Neural cell (in vitro differentiated cells): ENCODE measurements at regions not wholly inside any gene's neighbourhood (a gene's known extent, or its start where the extent isn't known, plus 50 kb on each side); places are given as distances from the start of the nearest gene placed in this dataset.

ENCODE experiments used
- EP300 ChIP-seq: fragments of 450-650 bp; conservative IDR thresholded peaks from 2 replicates; pipeline ENCODE4 v1.6.1; 2014; ENCODE audit warnings: antibody characterized with exemption, mild to moderate bottlenecking, moderate library complexity; ENCODE audit not compliant: poor library complexity, severe bottlenecking
- EZH2 ChIP-seq: fragments of 200-600, 300-800 bp; shearing (Covaris generic), sonication (generic); IDR thresholded peaks from 2 replicates; pipeline ENCODE4 v1.6.1; 2014; ENCODE audit warnings: antibody characterized with exemption, low read length, borderline replicate concordance, mild to moderate bottlenecking; ENCODE audit not compliant: insufficient read depth, poor library complexity, severe bottlenecking
- POLR2AphosphoS5 ChIP-seq: IDR thresholded peaks from 2 replicates; pipeline ENCODE4 v1.6.1; 2012
- RAD21 ChIP-seq: fragments of 450-650 bp; conservative IDR thresholded peaks from 2 replicates; pipeline ENCODE4 v1.6.1; 2014; ENCODE audit warnings: antibody characterized with exemption, mild to moderate bottlenecking, moderate library complexity
- TAF1 ChIP-seq: IDR thresholded peaks from 2 replicates; pipeline ENCODE4 v1.6.1; 2012; ENCODE audit warnings: low read depth
- TF ChIP-seq, protein P1 (sequence below): fragments of 450-650 bp; IDR thresholded peaks from 2 replicates; pipeline ENCODE4 v1.5.1; 2014; ENCODE audit warnings: antibody characterized with exemption, mild to moderate bottlenecking, moderate library complexity; ENCODE audit not compliant: poor library complexity, severe bottlenecking
- TF ChIP-seq, protein P2 (sequence below): IDR thresholded peaks from 2 replicates; pipeline ENCODE4 v1.6.1; 2012; ENCODE audit warnings: borderline replicate concordance

- TF ChIP-seq, protein P1, sequence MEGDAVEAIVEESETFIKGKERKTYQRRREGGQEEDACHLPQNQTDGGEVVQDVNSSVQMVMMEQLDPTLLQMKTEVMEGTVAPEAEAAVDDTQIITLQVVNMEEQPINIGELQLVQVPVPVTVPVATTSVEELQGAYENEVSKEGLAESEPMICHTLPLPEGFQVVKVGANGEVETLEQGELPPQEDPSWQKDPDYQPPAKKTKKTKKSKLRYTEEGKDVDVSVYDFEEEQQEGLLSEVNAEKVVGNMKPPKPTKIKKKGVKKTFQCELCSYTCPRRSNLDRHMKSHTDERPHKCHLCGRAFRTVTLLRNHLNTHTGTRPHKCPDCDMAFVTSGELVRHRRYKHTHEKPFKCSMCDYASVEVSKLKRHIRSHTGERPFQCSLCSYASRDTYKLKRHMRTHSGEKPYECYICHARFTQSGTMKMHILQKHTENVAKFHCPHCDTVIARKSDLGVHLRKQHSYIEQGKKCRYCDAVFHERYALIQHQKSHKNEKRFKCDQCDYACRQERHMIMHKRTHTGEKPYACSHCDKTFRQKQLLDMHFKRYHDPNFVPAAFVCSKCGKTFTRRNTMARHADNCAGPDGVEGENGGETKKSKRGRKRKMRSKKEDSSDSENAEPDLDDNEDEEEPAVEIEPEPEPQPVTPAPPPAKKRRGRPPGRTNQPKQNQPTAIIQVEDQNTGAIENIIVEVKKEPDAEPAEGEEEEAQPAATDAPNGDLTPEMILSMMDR = no peak
- TF ChIP-seq TAF1 = no peak
- TF ChIP-seq EZH2 = no peak
- no peak for TF ChIP-seq POLR2AphosphoS5
- TF ChIP-seq, protein P2, sequence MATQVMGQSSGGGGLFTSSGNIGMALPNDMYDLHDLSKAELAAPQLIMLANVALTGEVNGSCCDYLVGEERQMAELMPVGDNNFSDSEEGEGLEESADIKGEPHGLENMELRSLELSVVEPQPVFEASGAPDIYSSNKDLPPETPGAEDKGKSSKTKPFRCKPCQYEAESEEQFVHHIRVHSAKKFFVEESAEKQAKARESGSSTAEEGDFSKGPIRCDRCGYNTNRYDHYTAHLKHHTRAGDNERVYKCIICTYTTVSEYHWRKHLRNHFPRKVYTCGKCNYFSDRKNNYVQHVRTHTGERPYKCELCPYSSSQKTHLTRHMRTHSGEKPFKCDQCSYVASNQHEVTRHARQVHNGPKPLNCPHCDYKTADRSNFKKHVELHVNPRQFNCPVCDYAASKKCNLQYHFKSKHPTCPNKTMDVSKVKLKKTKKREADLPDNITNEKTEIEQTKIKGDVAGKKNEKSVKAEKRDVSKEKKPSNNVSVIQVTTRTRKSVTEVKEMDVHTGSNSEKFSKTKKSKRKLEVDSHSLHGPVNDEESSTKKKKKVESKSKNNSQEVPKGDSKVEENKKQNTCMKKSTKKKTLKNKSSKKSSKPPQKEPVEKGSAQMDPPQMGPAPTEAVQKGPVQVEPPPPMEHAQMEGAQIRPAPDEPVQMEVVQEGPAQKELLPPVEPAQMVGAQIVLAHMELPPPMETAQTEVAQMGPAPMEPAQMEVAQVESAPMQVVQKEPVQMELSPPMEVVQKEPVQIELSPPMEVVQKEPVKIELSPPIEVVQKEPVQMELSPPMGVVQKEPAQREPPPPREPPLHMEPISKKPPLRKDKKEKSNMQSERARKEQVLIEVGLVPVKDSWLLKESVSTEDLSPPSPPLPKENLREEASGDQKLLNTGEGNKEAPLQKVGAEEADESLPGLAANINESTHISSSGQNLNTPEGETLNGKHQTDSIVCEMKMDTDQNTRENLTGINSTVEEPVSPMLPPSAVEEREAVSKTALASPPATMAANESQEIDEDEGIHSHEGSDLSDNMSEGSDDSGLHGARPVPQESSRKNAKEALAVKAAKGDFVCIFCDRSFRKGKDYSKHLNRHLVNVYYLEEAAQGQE = no peak
- TF ChIP-seq RAD21 = no peak
- no peak for TF ChIP-seq EP300
These were observed 53.7 kb upstream of the MAGI2 start for GRCh38 chr7:79507131-79507530.
